Cardiac fibroblast (primary cell): ENCODE measurements at regions not wholly inside any gene's neighbourhood (a gene's known extent, or its start where the extent isn't known, plus 50 kb on each side); places are given as distances from the start of the nearest gene placed in this dataset.
A peak's percentile ranks its signal among the peaks of the same experiment; 100 is the strongest.
"Not testable (repeated sequence)": the region's sequence is repeated elsewhere in the genome, so short reads cannot be mapped to it uniquely, and the experiment has no call there.

Experiments
- DNase-seq, 2 donors: peaks; one replicate each; pipeline versions ENCODE4 v3.0.0 to v3.0.0-alpha.2; 2010; ENCODE audit warnings: low read depth in 2 of 2
- H3K4me3 ChIP-seq, 2 donors: replicated peaks in 1 of 2; 1 replicate in 1 of 2; 2 replicates in 1 of 2; pipeline ENCODE4 v1.5.1; 2011; ENCODE audit warnings: low read depth in 2 of 2, low read length in 2 of 2, mild to moderate bottlenecking in 2 of 2, moderate library complexity in 1 of 2
- CTCF ChIP-seq: IDR thresholded peaks from one replicate; pipeline ENCODE4 v1.5.1; 2011; ENCODE audit warnings: low read depth, mild to moderate bottlenecking, low read length, inconsistent platforms

- no peak for TF ChIP-seq CTCF
- DNase-seq, result peak in 1 of 2 donors; percentile 2
- no peak overlapping the region for H3K4me3 ChIP-seq
Observed at GRCh38 chr4:11069083-11069482, 359.6 kb downstream of the HS3ST1 start.

DNA sequence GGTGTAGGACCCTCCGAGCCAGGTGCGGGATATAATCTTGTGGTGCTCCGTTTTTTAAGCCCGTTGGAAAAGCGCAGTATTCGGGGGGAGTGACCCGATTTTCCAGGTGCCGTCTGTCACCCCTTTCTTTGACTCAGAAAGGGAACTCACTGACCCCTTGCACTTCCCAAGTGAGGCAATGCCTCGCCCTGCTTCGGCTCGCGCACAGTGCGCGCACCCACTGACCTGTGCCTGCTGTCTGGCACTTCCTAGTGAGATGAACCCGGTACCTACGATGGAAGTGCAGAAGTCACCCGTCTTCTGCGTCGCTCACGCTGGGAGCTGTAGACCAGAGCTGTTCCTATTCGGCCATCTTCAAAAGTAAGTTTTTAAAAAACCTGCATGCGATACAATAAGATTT lies 362.1 kb downstream of the HS3ST1 start:
- DNase-seq, result not testable (repeated sequence)

DNA sequence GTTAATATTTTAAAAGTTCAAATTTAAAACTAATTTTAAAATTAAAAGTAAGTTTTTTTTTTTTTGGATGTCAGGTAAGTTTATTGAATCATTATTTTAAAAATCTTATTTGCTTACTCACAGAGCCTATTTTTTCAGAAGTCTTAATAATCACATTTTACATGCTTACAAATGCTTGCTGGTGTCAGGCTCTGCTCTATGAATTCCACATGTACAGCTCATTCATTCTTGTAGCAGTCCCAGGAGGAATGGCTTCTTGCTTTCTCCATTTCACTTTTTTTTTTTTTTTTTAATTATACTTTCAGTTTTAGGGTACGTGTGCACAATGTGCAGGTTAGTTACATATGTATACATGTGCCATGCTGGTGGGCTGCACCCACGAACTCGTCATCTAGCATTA lies 368.1 kb downstream of the HS3ST1 start:
- H3K4me3 ChIP-seq, DNase-seq: not testable (repeated sequence)

More for the DNA sequence above, 362.1 kb downstream of the HS3ST1 start:
- not testable (repeated sequence) for H3K4me3 ChIP-seq

- DNase-seq, result not testable (repeated sequence)
Observed at GRCh38 chr4:11054937-11055336, 370.4 kb upstream of the CLNK start.

DNA sequence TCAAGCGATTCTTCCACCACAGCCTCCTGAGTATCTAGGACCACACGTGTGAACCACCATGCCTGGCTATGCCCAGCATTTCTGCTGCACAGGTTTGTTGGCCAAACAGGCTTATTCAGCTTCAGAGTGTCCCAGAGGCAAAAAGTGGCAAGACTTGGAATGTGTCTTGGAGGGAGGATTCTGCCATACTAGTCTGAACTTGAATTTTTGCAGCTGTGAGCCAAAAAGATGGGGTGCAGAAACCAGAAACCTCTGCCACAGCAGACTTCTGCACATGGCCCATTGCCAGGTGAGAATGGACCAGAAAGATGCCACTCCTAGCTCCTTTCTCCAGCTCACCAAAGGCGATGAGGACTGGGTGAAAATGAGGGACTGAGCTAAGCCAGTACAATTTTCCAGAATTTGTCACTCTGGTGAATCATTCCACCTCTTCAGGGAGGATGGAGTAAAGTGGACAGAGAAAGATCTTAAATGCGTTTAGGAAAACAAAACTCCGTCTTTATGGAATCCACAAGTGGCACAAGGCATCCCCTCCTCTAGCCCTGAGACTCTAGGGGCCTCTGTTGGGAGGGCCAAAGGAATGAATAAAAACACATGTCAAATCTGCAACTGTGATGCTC lies 369.1 kb upstream of the CLNK start:
- no peak for DNase-seq
- H3K4me3 ChIP-seq, result no peak overlapping the region
- TF ChIP-seq CTCF, result no peak

More at GRCh38 chr4:11054937-11055336, 370.4 kb upstream of the CLNK start:
- not testable (repeated sequence) for H3K4me3 ChIP-seq

DNA sequence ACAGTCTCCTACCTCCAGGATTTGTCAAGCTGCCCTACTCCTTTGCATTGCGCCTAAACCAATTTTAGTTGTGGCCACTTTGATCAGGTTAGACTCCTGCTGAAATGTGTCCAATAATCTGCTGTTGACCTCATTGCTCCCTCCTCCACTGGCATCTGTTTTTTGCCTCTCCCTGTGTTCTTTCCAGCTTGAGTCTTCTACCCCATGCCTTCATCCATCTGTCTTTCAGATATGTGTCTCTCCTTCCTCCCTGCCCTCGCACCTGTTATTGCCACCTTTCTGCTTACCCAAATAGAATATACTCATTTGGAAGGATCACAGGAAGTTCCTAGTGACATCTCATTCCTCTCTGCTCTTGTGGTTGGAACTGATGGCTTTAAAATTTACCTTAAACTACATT lies 366.6 kb upstream of the CLNK start:
- TF ChIP-seq CTCF, result no peak
- no peak for DNase-seq
- H3K4me3 ChIP-seq, result no peak overlapping the region

DNA sequence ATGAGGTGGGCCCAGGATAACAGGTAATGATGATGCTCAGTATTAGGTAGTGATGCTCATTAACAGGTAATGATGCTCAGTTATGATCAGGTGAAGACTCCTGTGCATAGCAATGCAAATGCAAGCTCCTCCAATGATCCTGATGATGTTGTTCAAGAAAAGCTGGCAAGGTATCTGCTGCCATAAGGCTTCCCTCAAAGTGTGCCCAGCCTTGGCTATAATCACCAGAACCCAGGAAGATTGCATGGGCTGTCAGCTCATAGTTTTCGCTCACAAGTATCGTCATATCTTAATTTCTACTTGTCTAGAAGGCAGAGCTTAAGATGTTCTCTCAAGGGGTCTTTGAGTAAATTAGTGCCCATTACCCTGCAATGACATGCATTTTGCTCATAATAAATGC lies 366.2 kb upstream of the CLNK start:
- H3K4me3 ChIP-seq, result no peak overlapping the region
- no peak for DNase-seq
- no peak for TF ChIP-seq CTCF

DNA sequence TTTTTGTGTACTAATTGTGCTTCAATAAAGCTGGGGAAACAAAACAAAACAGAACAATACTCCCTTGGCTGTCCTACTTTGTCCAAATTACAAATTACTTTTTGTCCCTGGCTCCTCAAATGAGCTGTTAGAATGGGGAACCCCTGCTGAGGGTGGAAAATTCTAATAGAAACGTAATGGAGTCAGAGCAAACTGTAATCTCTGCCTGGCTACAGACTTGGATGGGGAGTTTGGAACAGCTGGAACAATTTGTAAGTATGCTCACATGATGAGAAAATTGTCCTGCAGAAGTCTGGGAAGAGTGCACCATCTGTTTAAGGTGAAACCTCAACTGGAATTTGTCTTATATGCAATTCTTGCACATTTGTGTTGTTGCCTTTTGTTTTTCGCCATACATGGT lies 364.4 kb upstream of the CLNK start:
- no peak for TF ChIP-seq CTCF
- no peak for DNase-seq
- no peak overlapping the region for H3K4me3 ChIP-seq
